Gastrocnemius medialis (tissue), 4 donors: ENCODE measurements at regions not wholly inside any gene's neighbourhood (a gene's known extent, or its start where the extent isn't known, plus 50 kb on each side); places are given as distances from the start of the nearest gene placed in this dataset.

ENCODE experiments used
- ATAC-seq, 2 donors: fragments of 150-250 bp; one replicate each; pipeline ENCODE4 v1.9.1; 2016
- DNase-seq, 2 donors: peaks; one replicate each; pipeline ENCODE4 v3.0.0-alpha.2; 2019
- H3K27ac ChIP-seq, 4 donors: fragments of 200-600 bp; sonication (generic); 1 replicate in 1 of 4; 2 replicates in 3 of 4; pipeline ENCODE4 v1.5.1; 2016 to 2018; ENCODE audit warnings: mild to moderate bottlenecking in 2 of 4, moderate library complexity in 1 of 4
- H3K27me3 ChIP-seq, 3 donors: fragments of 200-600 bp; sonication (generic) in 2 of 3; 1 replicate in 1 of 3; 2 replicates in 2 of 3; pipeline versions ENCODE4 v1.5.1 to v1.6.0; 2016 to 2019; ENCODE audit warnings: mild to moderate bottlenecking in 1 of 3, moderate library complexity in 1 of 3
- H3K36me3 ChIP-seq, 2 donors: fragments of 200-600 bp; sonication (generic) in 1 of 2; one replicate each; pipeline ENCODE4 v1.5.1; 2017 to 2018
- H3K4me1 ChIP-seq, 2 donors: fragments of 200-600 bp; sonication (generic) in 1 of 2; one replicate each; pipeline ENCODE4 v1.5.1; 2016 to 2017; ENCODE audit warnings: mild to moderate bottlenecking in 2 of 2
- H3K4me3 ChIP-seq, 4 donors: fragments of 200-600 bp; sonication (generic) in 3 of 4; 1 replicate in 1 of 4; 2 replicates in 3 of 4; pipeline ENCODE4 v1.5.1; 2016 to 2019; ENCODE audit warnings: mild to moderate bottlenecking in 2 of 4
- H3K9me3 ChIP-seq, 3 donors: fragments of 200-600 bp; sonication (generic) in 2 of 3; 1 replicate in 1 of 3; 2 replicates in 2 of 3; pipeline ENCODE4 v1.5.1; 2016 to 2019
- POLR2A ChIP-seq, 2 donors: fragments of 450-650 bp; IDR thresholded peaks; one replicate each; pipeline ENCODE4 v1.6.1; 2017; ENCODE audit warnings: antibody characterized with exemption in 2 of 2, mild to moderate bottlenecking in 2 of 2, moderate library complexity in 2 of 2
- in situ Hi-C, 4 donors: fragments of 200-750 bp; cut with MboI; loops; one replicate each; pipeline versions ENCODE4 v1.15.0 to v1.8.0; 2017; ENCODE audit warnings: low sequenced_read_pairs in 4 of 4
- intact Hi-C: fragments of 100-400 bp; cut with DNase I; formaldehyde crosslinking; loops from one replicate; pipeline ENCODE4 v1.15.1; 2023; ENCODE audit warnings: low total_unique reads
- TF ChIP-seq, protein P1 (sequence below), 5 experiments: fragments of 450-650 bp in 3 of 5; fragments of 200-600 bp in 2 of 5; sonication (generic) in 2 of 5; IDR thresholded peaks in 4 of 5; conservative IDR thresholded peaks in 1 of 5; 1 replicate in 4 of 5; 2 replicates in 1 of 5; pipeline ENCODE4 v1.5.1; 2016 to 2019; ENCODE audit warnings: antibody characterized with exemption in 5 of 5, mild to moderate bottlenecking in 3 of 5, moderate library complexity in 3 of 5

DNA sequence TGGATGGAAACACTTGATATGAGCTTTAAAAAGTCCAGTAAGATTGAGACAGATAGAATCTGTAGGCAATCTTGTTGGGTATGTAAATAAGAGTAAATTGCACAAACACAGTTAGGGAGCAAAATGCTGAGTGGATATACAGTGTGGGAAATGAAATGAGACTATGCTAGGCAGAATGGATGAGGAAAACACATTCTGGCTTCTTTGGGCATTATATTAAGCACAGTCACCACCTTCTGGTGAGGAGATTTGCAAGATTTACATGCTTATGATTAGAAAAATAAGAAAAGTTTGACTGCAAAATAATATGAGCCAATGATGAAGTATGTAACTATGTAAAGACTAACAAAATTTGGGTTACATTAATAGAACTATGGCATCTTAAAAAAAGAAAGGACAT, 2165.0 kb upstream of the CELF4 start:
- no peaks in the 10 kb centered on the region for H3K4me1 ChIP-seq
- H3K27me3 ChIP-seq: no peaks in the 10 kb centered on the region
- H3K27ac ChIP-seq: no peak overlapping the region
- no peaks in the 10 kb centered on the region for H3K9me3 ChIP-seq
- no peak for DNase-seq
- H3K4me3 ChIP-seq: no peak overlapping the region
- in situ Hi-C loops (no loop called here), intact Hi-C loops (no loop called here)
- no peak for ATAC-seq
- no peaks in the 10 kb centered on the region for H3K36me3 ChIP-seq
- TF ChIP-seq, protein P1, sequence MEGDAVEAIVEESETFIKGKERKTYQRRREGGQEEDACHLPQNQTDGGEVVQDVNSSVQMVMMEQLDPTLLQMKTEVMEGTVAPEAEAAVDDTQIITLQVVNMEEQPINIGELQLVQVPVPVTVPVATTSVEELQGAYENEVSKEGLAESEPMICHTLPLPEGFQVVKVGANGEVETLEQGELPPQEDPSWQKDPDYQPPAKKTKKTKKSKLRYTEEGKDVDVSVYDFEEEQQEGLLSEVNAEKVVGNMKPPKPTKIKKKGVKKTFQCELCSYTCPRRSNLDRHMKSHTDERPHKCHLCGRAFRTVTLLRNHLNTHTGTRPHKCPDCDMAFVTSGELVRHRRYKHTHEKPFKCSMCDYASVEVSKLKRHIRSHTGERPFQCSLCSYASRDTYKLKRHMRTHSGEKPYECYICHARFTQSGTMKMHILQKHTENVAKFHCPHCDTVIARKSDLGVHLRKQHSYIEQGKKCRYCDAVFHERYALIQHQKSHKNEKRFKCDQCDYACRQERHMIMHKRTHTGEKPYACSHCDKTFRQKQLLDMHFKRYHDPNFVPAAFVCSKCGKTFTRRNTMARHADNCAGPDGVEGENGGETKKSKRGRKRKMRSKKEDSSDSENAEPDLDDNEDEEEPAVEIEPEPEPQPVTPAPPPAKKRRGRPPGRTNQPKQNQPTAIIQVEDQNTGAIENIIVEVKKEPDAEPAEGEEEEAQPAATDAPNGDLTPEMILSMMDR (IDR thresholded peaks at IDR 0.05 in 4 of 5, conservative IDR thresholded peaks at IDR 0.05 in 1 of 5): no peak
- TF ChIP-seq POLR2A (IDR thresholded peaks at IDR 0.05): no peak

DNA sequence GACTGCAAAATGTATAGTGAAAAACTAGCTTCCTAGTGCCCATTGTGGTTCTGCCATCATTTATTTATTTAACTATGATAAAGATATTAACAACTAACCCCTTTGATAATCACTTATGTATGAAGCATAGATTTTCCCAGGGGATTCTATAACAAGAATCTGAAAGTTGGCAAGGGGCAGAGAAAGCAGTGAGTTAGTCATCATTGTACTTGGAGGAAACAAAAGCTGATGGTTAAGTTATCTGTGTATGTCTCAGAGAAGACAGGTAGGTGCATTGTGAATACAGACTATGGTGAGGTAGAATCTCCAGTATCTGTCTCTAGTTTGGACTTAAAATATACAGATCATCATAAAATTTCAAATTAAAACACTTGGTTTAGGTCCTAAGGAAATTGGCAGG, 2159.1 kb upstream of the CELF4 start:
- Histone ChIP-seq H3K27ac (no peak overlapping the region), H3K4me3 (no peak overlapping the region), H3K36me3 (no peaks in the 10 kb centered on the region), H3K27me3 (no peaks in the 10 kb centered on the region), H3K9me3 (no peaks in the 10 kb centered on the region), H3K4me1 (no peaks in the 10 kb centered on the region)
- in situ Hi-C loops (no loop called here), intact Hi-C loops (no loop called here)
- no peak for DNase-seq
- TF ChIP-seq, protein P1 (IDR thresholded peaks at IDR 0.05 in 4 of 5, conservative IDR thresholded peaks at IDR 0.05 in 1 of 5): no peak
- TF ChIP-seq POLR2A (IDR thresholded peaks at IDR 0.05): no peak
- no peak for ATAC-seq

DNA sequence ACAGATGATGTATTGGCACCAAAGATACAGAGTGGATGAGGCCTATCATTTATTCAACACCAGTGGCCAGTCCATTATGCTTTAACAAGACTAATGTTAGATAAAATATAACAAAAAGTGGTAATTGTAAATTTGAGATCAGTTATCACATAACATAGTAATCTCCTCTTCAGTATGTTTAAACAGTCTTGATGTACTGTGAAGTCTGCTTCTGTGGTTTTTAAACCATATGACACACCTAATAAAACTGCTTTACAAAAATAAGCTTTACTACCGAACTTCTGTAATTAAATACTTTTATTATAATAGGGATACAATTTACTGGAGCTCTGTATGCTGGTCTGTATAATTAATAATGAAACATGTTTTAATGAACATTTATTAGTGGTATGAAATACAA, 2156.1 kb upstream of the CELF4 start:
- intact Hi-C loops (no loop called here), in situ Hi-C loops (no loop called here)
- H3K36me3 ChIP-seq: no peaks in the 10 kb centered on the region
- TF ChIP-seq, protein P1 (IDR thresholded peaks at IDR 0.05 in 4 of 5, conservative IDR thresholded peaks at IDR 0.05 in 1 of 5): no peak
- TF ChIP-seq POLR2A (IDR thresholded peaks at IDR 0.05): no peak
- H3K4me3 ChIP-seq: no peak overlapping the region
- H3K27ac ChIP-seq: no peak overlapping the region
- no peaks in the 10 kb centered on the region for H3K9me3 ChIP-seq
- no peaks in the 10 kb centered on the region for H3K27me3 ChIP-seq
- no peak for DNase-seq
- no peaks in the 10 kb centered on the region for H3K4me1 ChIP-seq
- no peak for ATAC-seq

GRCh38 chr18:39713961-39714360, 2148.4 kb upstream of the CELF4 start:
- in situ Hi-C loops: no loop called here
- H3K4me1 ChIP-seq: no peaks in the 10 kb centered on the region
- no peak for DNase-seq
- H3K27me3 ChIP-seq: no peaks in the 10 kb centered on the region
- no peak overlapping the region for H3K27ac ChIP-seq
- no peaks in the 10 kb centered on the region for H3K9me3 ChIP-seq
- no peak for ATAC-seq
- intact Hi-C loops: no loop called here
- H3K4me3 ChIP-seq: no peak overlapping the region
- TF ChIP-seq, protein P1 (IDR thresholded peaks at IDR 0.05 in 4 of 5, conservative IDR thresholded peaks at IDR 0.05 in 1 of 5): no peak
- TF ChIP-seq POLR2A (IDR thresholded peaks at IDR 0.05): no peak
- H3K36me3 ChIP-seq: no peaks in the 10 kb centered on the region

- Histone ChIP-seq H3K27me3 (no peaks in the 10 kb centered on the region), H3K27ac (no peak overlapping the region), H3K9me3 (no peaks in the 10 kb centered on the region), H3K4me1 (no peaks in the 10 kb centered on the region), H3K4me3 (no peak overlapping the region), H3K36me3 (no peaks in the 10 kb centered on the region)
- ATAC-seq: no peak
- TF ChIP-seq, protein P1 (IDR thresholded peaks at IDR 0.05 in 4 of 5, conservative IDR thresholded peaks at IDR 0.05 in 1 of 5): no peak
- TF ChIP-seq POLR2A (IDR thresholded peaks at IDR 0.05): no peak
- intact Hi-C loops (no loop called here), in situ Hi-C loops (no loop called here)
- no peak for DNase-seq
Observed at GRCh38 chr18:39711701-39712100, 2146.1 kb upstream of the CELF4 start.
